CD4-positive, alpha-beta T cell treated with Interleukin-4 for 1 hour (primary cell): ENCODE measurements at regions not wholly inside any gene's neighbourhood (a gene's known extent, or its start where the extent isn't known, plus 50 kb on each side); places are given as distances from the start of the nearest gene placed in this dataset.

Experiments
- DNase-seq, 2 donors: peaks; one replicate each; pipeline ENCODE4 v3.0.0-alpha.2; 2020 to 2022

GRCh38 chr11:36809303-36809702 lies 211.3 kb upstream of the RAG2 start:
- DNase-seq: no peak

- DNase-seq: no peak
Measured at GRCh38 chr11:36807871-36808270, 209.8 kb upstream of the RAG2 start.

- DNase-seq: no peak
Measured at GRCh38 chr11:36803084-36803483, 205.0 kb upstream of the RAG2 start.

GRCh38 chr11:36792996-36793914 lies 195.2 kb upstream of the RAG2 start:
- DNase-seq: no peak

- DNase-seq: no peak
Measured at GRCh38 chr11:36791957-36792356, 193.9 kb upstream of the RAG2 start.

- DNase-seq: no peak
Measured at GRCh38 chr11:36790526-36790925, 192.5 kb upstream of the RAG2 start.

- no peak for DNase-seq
Measured at GRCh38 chr11:36783808-36784207, 185.8 kb upstream of the RAG2 start.

- DNase-seq: no peak
Measured at GRCh38 chr11:36779791-36780190, 181.8 kb upstream of the RAG2 start.

- DNase-seq: no peak
Measured at GRCh38 chr11:36777311-36777710, 179.3 kb upstream of the RAG2 start.

GRCh38 chr11:36775756-36776155 lies 177.7 kb upstream of the RAG2 start:
- DNase-seq: no peak

- DNase-seq: no peak
Measured at GRCh38 chr11:36775130-36775529, 177.1 kb upstream of the RAG2 start.

- no peak for DNase-seq
Measured at GRCh38 chr11:36774603-36775002, 176.6 kb upstream of the RAG2 start.

GRCh38 chr11:36763187-36763586 lies 165.2 kb upstream of the RAG2 start:
- DNase-seq: no peak

GRCh38 chr11:36757075-36757474 lies 159.0 kb upstream of the RAG2 start:
- no peak for DNase-seq

GRCh38 chr11:36753960-36754359 lies 155.9 kb upstream of the RAG2 start:
- DNase-seq: no peak

GRCh38 chr11:36751996-36752395 lies 154.0 kb upstream of the RAG2 start:
- no peak for DNase-seq

- no peak for DNase-seq
Measured at GRCh38 chr11:36751335-36751781, 153.3 kb upstream of the RAG2 start.

GRCh38 chr11:36750349-36750748 lies 152.3 kb upstream of the RAG2 start:
- DNase-seq: no peak

- no peak for DNase-seq
Measured at GRCh38 chr11:36748836-36749235, 150.8 kb upstream of the RAG2 start.

- DNase-seq: peak; percentile 83 to 87
Measured at GRCh38 chr11:36746886-36747710, 149.1 kb upstream of the RAG2 start.

GRCh38 chr11:36744375-36745168 lies 146.5 kb upstream of the RAG2 start:
- DNase-seq: peak; percentile 42 to 53

- no peak for DNase-seq
Measured at GRCh38 chr11:36743039-36743438, 145.0 kb upstream of the RAG2 start.

- DNase-seq: no peak
Measured at GRCh38 chr11:36741515-36741914, 143.5 kb upstream of the RAG2 start.
